LNCAP (cell line): ENCODE measurements at regions not wholly inside any gene's neighbourhood (a gene's known extent, or its start where the extent isn't known, plus 50 kb on each side); places are given as distances from the start of the nearest gene placed in this dataset.

Source experiments
- CTCF ChIP-seq: fragments of 450-650 bp; IDR thresholded peaks from 2 replicates; pipeline ENCODE4 v1.5.1; 2017; ENCODE audit warnings: mild to moderate bottlenecking

DNA sequence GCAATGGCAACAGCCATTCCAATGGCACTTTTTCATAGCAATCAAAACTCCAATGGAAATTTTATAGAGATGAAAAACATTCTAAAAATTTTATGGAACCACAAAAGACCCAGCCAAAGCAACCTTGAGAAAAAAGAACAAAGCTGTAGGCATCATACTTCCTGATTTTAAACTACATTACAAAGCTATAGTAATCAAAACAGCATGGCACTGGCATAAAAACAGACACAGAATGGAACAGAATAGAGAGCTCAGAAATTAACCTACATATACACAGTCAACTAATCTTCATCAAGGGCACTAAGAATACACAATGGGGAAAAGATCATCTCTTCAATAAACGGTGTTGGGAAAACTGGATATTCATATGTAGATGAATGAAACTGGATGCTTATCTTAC is 401.5 kb downstream of the NPHP4 start:
- no peak for TF ChIP-seq CTCF

- TF ChIP-seq CTCF = no peak
Observed at GRCh38 chr1:5586629-5587028, 405.6 kb downstream of the NPHP4 start.

DNA sequence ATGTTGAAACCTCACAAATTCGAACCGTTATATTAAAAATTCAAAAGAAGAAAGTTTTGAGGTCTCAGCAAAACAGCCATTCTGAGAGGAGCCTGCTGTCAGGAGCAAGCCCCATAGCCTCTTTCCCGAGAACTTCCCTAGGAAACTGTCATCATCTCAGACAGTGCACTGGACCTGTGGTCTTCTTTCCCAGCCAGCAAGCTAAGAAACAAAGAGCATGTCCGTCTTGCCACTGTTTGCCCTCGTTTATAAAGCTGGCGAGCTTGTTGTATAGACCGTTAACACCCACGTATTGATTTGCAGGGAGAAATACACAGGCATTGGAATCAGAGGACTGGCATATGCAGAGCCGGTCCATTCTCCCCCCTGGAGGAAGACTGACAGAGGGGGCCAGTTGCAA is 407.0 kb downstream of the NPHP4 start:
- TF ChIP-seq CTCF = no peak

DNA sequence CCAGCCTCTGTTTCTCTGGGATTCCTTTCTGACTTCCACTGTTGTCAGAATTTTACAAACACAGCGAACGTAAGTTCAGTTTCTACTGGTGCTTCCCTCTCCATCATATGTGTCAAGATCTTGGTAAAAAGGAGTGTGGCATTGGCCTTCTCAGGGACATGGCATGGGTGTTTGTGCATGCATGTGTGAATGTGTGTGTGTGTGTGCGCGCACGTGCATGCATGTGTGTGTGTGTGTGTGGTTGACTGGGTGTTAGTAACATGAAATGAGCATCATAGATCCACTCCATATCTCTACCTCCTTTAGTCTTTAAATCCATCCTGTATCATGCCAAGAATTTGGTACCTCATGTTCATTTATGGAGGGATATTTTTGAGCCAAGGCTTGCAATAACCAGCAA is 411.3 kb downstream of the NPHP4 start:
- no peak for TF ChIP-seq CTCF

GRCh38 chr1:5579966-5580365 is 412.3 kb downstream of the NPHP4 start:
- TF ChIP-seq CTCF = no peak

GRCh38 chr1:5578690-5579089 is 413.5 kb downstream of the NPHP4 start:
- no peak for TF ChIP-seq CTCF

GRCh38 chr1:5577255-5578040 is 414.8 kb downstream of the NPHP4 start:
- no peak for TF ChIP-seq CTCF

GRCh38 chr1:5576673-5577065 is 415.6 kb downstream of the NPHP4 start:
- no peak for TF ChIP-seq CTCF
